Endothelial cell of umbilical vein (primary cell): ENCODE measurements at regions not wholly inside any gene's neighbourhood (a gene's known extent, or its start where the extent isn't known, plus 50 kb on each side); places are given as distances from the start of the nearest gene placed in this dataset.

Experiments
- BruUV-seq: library from RNA; stranded (reverse); fragments of 400-500 nt; replicated peaks from 2 replicates; lab custom pipeline; 2021; lab: Mats Ljungman, UMichigan
- CTCF ChIA-PET: fragments of 300-600, 350-600 bp; sonication (Branson Sonifier 250); formaldehyde crosslinking; loops from one replicate; lab custom pipeline; 2021; ENCODE audit warnings: antibody characterized with exemption, inconsistent platforms; lab: Charles Lee
- POLR2A ChIA-PET: fragments of 300-600, 350-600 bp; sonication (Branson Sonifier 250); formaldehyde crosslinking; loops from one replicate; lab custom pipeline; 2021; ENCODE audit warnings: antibody characterized with exemption, inconsistent platforms; lab: Charles Lee
- DNase-seq: peaks from one replicate; pipeline ENCODE4 v3.0.0-alpha.2; 2011; ENCODE audit warnings: low read depth, low spot score
- FAIRE-seq: peaks from 2 replicates; lab custom pipeline; 2011; peaks lifted over from hg19 to GRCh38; lab: Jason Lieb, UNC
- H2AFZ ChIP-seq: 2 replicates; pipeline ENCODE4 v1.6.0; 2012; ENCODE audit warnings: low read depth, low read length, control low read depth, inconsistent platforms
- H3K27ac ChIP-seq: 2 replicates; pipeline ENCODE4 v1.5.1; 2011; ENCODE audit warnings: low read depth, mild to moderate bottlenecking, control low read depth, low read length, moderate library complexity; ENCODE audit not compliant: insufficient read depth
- H3K27me3 ChIP-seq, 2 experiments: 2 replicates each; pipeline versions ENCODE4 v1.6.0 to v1.6.1; 2011; ENCODE audit warnings: low read length in 2 of 2, mixed read lengths in 1 of 2; ENCODE audit not compliant: control insufficient read depth in 2 of 2, insufficient read depth in 2 of 2
- H3K36me3 ChIP-seq, 2 experiments: 2 replicates in 1 of 2; 3 replicates in 1 of 2; pipeline ENCODE4 v1.5.1; 2011; ENCODE audit warnings: low read length in 2 of 2, mild to moderate bottlenecking in 1 of 2, moderate library complexity in 1 of 2; ENCODE audit not compliant: control insufficient read depth in 2 of 2, insufficient read depth in 2 of 2; ENCODE audit errors: extremely low read depth in 1 of 2
- H3K4me1 ChIP-seq: 3 replicates; pipeline ENCODE4 v1.5.1; 2011; ENCODE audit warnings: mild to moderate bottlenecking, low read length; ENCODE audit not compliant: control insufficient read depth, insufficient read depth; ENCODE audit errors: extremely low read depth
- H3K4me2 ChIP-seq: 2 replicates; pipeline ENCODE4 v1.6.1; 2011; ENCODE audit warnings: low read length, control low read depth, mixed read lengths; ENCODE audit not compliant: insufficient read depth
- H3K4me3 ChIP-seq, 3 experiments: fragments of 200-600 bp in 1 of 3; sonication (generic), shearing (Covaris generic) in 1 of 3; replicated peaks in 1 of 3; 2 replicates each; pipeline ENCODE4 v1.5.1; 2011 to 2016; ENCODE audit warnings: control low read depth in 3 of 3, low read length in 3 of 3, mild to moderate bottlenecking in 2 of 3, inconsistent platforms in 1 of 3, low read depth in 1 of 3, moderate library complexity in 1 of 3; ENCODE audit not compliant: insufficient read depth in 1 of 3
- H3K79me2 ChIP-seq: 2 replicates; pipeline ENCODE4 v1.6.0; 2012; ENCODE audit warnings: low read length, inconsistent platforms; ENCODE audit not compliant: control insufficient read depth, insufficient read depth
- H3K9ac ChIP-seq: replicated peaks from 2 replicates; pipeline ENCODE3; 2011; ENCODE audit warnings: low read length, control low read depth; ENCODE audit not compliant: insufficient read depth; ENCODE audit errors: extremely low read depth
- H3K9me1 ChIP-seq: replicated peaks from 3 replicates; pipeline ENCODE4 v1.6.0; 2011; ENCODE audit warnings: mild to moderate bottlenecking, low read length; ENCODE audit not compliant: control insufficient read depth, insufficient read depth; ENCODE audit errors: extremely low read depth
- H3K9me3 ChIP-seq: replicated peaks from 2 replicates; pipeline ENCODE4 v1.5.1; 2012; ENCODE audit warnings: low read length, inconsistent platforms; ENCODE audit not compliant: control insufficient read depth, insufficient read depth
- H4K20me1 ChIP-seq: replicated peaks from 2 replicates; pipeline ENCODE3; 2011; ENCODE audit warnings: mild to moderate bottlenecking, low read length; ENCODE audit not compliant: control insufficient read depth, insufficient read depth; ENCODE audit errors: extremely low read depth
- CTCF ChIP-seq, 2 donors: IDR thresholded peaks; 1 replicate in 1 of 2; 2 replicates in 1 of 2; pipeline ENCODE4 v1.5.1; 2011; ENCODE audit warnings: low read length in 2 of 2, mild to moderate bottlenecking in 2 of 2, moderate library complexity in 2 of 2, control low read depth in 1 of 2, inconsistent platforms in 1 of 2, low read depth in 1 of 2; ENCODE audit not compliant: insufficient read depth in 1 of 2; ENCODE audit errors: extremely low read depth in 1 of 2
- EZH2 ChIP-seq: IDR thresholded peaks from 2 replicates; pipeline ENCODE4 v1.6.1; 2012; ENCODE audit warnings: borderline replicate concordance, low read depth, mild to moderate bottlenecking, moderate library complexity, low read length, inconsistent platforms; ENCODE audit not compliant: severe bottlenecking
- FOS ChIP-seq: IDR thresholded peaks from 2 replicates; pipeline ENCODE4 v1.6.1; 2011; ENCODE audit warnings: mild to moderate bottlenecking, low read length, moderate library complexity, borderline replicate concordance; ENCODE audit not compliant: insufficient read depth
- GATA2 ChIP-seq: IDR thresholded peaks from 2 replicates; pipeline ENCODE4 v1.7.0; 2011; ENCODE audit warnings: low read depth, mild to moderate bottlenecking, moderate library complexity, mixed read lengths, low read length; ENCODE audit not compliant: insufficient read length, insufficient read depth
- JUN ChIP-seq: IDR thresholded peaks from 2 replicates; pipeline ENCODE4 v1.6.1; 2011; ENCODE audit warnings: borderline replicate concordance, low read depth; ENCODE audit not compliant: insufficient read length, insufficient read depth
- MAX ChIP-seq: IDR thresholded peaks from 2 replicates; pipeline ENCODE4 v1.6.1; 2011; ENCODE audit not compliant: insufficient read depth, insufficient read length
- MYC ChIP-seq: IDR thresholded peaks from one replicate; pipeline ENCODE4 v1.6.1; 2011; ENCODE audit warnings: mild to moderate bottlenecking, low read depth, low read length
- POLR2A ChIP-seq: IDR thresholded peaks from 2 replicates; pipeline ENCODE4 v1.6.1; 2012; ENCODE audit warnings: low read depth, mild to moderate bottlenecking, control low read depth, low read length
- POLR2AphosphoS5 ChIP-seq: IDR thresholded peaks from 2 replicates; pipeline ENCODE4 v1.6.1; 2012; ENCODE audit warnings: low read depth, mild to moderate bottlenecking, control low read depth, low read length, moderate library complexity; ENCODE audit not compliant: insufficient read depth
- dilution Hi-C: fragments of 300-500 bp; cut with MboI; formaldehyde crosslinking; loops from one replicate; pipeline ENCODE4 v1.15.0; 2019; ENCODE audit warnings: low sequenced_read_pairs; ENCODE audit not compliant: extremely low pct_ligation_motif_present
- intact Hi-C: fragments of 100-400 bp; cut with micrococcal nuclease; formaldehyde crosslinking; loops from one replicate; pipeline ENCODE4 v1.10.0; 2022

GRCh38 chr3:88369337-88369736 lies 219.6 kb downstream of the C3orf38 start:
- Histone ChIP-seq H3K27ac (no peak overlapping the region), H3K27me3 (no peaks in the 10 kb centered on the region), H3K79me2 (no peaks in the 10 kb centered on the region), H3K9ac (no peak overlapping the region), H3K4me3 (no peak overlapping the region), H3K9me3 (no peaks in the 10 kb centered on the region), H2AFZ (no peak overlapping the region), H3K4me1 (no peaks in the 10 kb centered on the region), H3K4me2 (no peak overlapping the region), H3K9me1 (no peaks in the 10 kb centered on the region), H4K20me1 (no peaks in the 10 kb centered on the region), H3K36me3 (no peaks in the 10 kb centered on the region)
- no TSS peak for BruUV-seq
- ChIA-PET CTCF (no interaction called here), POLR2A (no interaction called here)
- intact Hi-C loops, result no loop called here
- FAIRE-seq, result no peak
- no peak for DNase-seq
- TF ChIP-seq GATA2 (no peak), EZH2 (no peak)
- dilution Hi-C loops, result no loop called here

- Histone ChIP-seq H3K36me3 (no peaks in the 10 kb centered on the region), H3K27me3 (no peaks in the 10 kb centered on the region), H4K20me1 (no peaks in the 10 kb centered on the region), H3K9me3 (no peaks in the 10 kb centered on the region), H3K4me2 (no peak overlapping the region), H3K27ac (no peak overlapping the region), H3K4me3 (no peak overlapping the region), H3K79me2 (no peaks in the 10 kb centered on the region), H3K9ac (no peak overlapping the region), H3K4me1 (no peaks in the 10 kb centered on the region), H3K9me1 (no peaks in the 10 kb centered on the region), H2AFZ (no peak overlapping the region)
- intact Hi-C loops, result no loop called here
- CTCF ChIA-PET, result no interaction called here
- BruUV-seq, result no TSS peak
- POLR2A ChIA-PET, result no interaction called here
- dilution Hi-C loops, result no loop called here
- no peak for DNase-seq
- FAIRE-seq, result no peak
- TF ChIP-seq MAX (no peak), MYC (no peak), FOS (no peak), CTCF (IDR thresholded peaks at IDR 0.05; ENCODE audit: extremely low read depth in 1 of 2, insufficient read depth in 1 of 2, low read depth in 1 of 2, low read length in 2 of 2) (no peak), GATA2 (no peak), POLR2AphosphoS5 (no peak), POLR2A (no peak), JUN (no peak), EZH2 (no peak)
Observed at GRCh38 chr3:88369767-88370166, 220.0 kb downstream of the C3orf38 start.
